Smooth muscle cell (in vitro differentiated cells): ENCODE measurements at regions not wholly inside any gene's neighbourhood (a gene's known extent, or its start where the extent isn't known, plus 50 kb on each side); places are given as distances from the start of the nearest gene placed in this dataset.

ENCODE experiments used
- DNase-seq: peaks from one replicate; lab custom pipeline; 2025; ENCODE audit not compliant: unreplicated experiment; lab: John Stamatoyannopoulos, UW
- H2AFZ ChIP-seq: fragments of 200-600 bp; sonication (generic); 2 replicates; pipeline ENCODE4 v1.6.0; 2016; ENCODE audit warnings: antibody characterized with exemption, low read depth, mild to moderate bottlenecking
- H3F3A ChIP-seq: fragments of 200-600 bp; sonication (generic); 2 replicates; pipeline ENCODE4 v1.6.0; 2017; ENCODE audit warnings: antibody characterized with exemption, low read depth
- H3K27ac ChIP-seq: fragments of 200-600 bp; sonication (generic); 2 replicates; pipeline ENCODE4 v1.5.1; 2016; ENCODE audit warnings: low read depth, mild to moderate bottlenecking
- H3K27me3 ChIP-seq: fragments of 200-600 bp; sonication (generic); 2 replicates; pipeline ENCODE4 v1.6.1; 2016; ENCODE audit warnings: low read depth, mild to moderate bottlenecking
- H3K36me3 ChIP-seq: fragments of 200-600 bp; sonication (generic); 2 replicates; pipeline ENCODE4 v1.5.1; 2016; ENCODE audit warnings: low read depth
- H3K4me1 ChIP-seq: fragments of 200-600 bp; sonication (generic); 2 replicates; pipeline ENCODE4 v1.5.1; 2016; ENCODE audit warnings: low read depth
- H3K4me2 ChIP-seq: fragments of 200-600 bp; sonication (generic); 2 replicates; pipeline ENCODE4 v1.6.0; 2016; ENCODE audit warnings: mild to moderate bottlenecking
- H3K4me3 ChIP-seq: fragments of 200-600 bp; sonication (generic); 2 replicates; pipeline ENCODE4 v1.5.1; 2016; ENCODE audit warnings: mild to moderate bottlenecking
- H3K79me2 ChIP-seq: fragments of 200-600 bp; sonication (generic); 2 replicates; pipeline ENCODE4 v1.6.0; 2016; ENCODE audit warnings: low read depth, mild to moderate bottlenecking
- H3K9ac ChIP-seq: fragments of 200-600 bp; sonication (generic); 2 replicates; pipeline ENCODE4 v1.6.0; 2016; ENCODE audit warnings: low read depth
- H3K9me3 ChIP-seq: fragments of 200-600 bp; sonication (generic); replicated peaks from 2 replicates; pipeline ENCODE4 v1.5.1; 2016; ENCODE audit warnings: low read depth
- H4K20me1 ChIP-seq: fragments of 200-600 bp; sonication (generic); 2 replicates; pipeline ENCODE4 v1.6.0; 2016; ENCODE audit warnings: low read depth
- WGBS: methylation state at CpG from one replicate; pipeline ENCODE4 v1.1.7; 2016; ENCODE audit warnings: low lambda C conversion rate; 5-methylcytosine and 5-hydroxymethylcytosine counted together
- TF ChIP-seq, protein P1 (sequence below): fragments of 200-600 bp; sonication (generic); IDR thresholded peaks from 2 replicates; pipeline ENCODE4 v1.5.1; 2017; ENCODE audit warnings: borderline replicate concordance, mild to moderate bottlenecking, antibody characterized with exemption; ENCODE audit not compliant: insufficient read depth, poor library complexity, severe bottlenecking

DNA sequence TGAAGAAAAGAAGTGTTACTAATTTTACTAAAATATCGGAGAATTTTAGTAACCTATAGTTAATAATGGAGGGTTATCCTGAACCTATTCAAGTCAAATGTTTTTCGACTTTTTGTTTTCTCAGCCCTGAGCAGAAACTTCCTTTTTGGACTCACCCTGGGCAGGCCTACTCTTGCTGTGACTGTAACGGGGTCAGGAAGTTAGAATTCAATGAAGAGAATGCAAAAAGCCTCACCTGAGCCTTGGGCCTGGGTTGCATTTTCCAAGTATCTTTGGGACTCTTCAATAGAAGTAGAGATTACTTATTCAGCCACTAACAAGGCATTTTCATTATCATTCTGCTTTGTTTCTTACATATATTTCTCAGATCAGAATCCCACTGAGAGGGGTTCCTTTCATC, 405.3 kb downstream of the TLR4 start:
- no peak overlapping the region for H3K4me3 ChIP-seq
- no peaks in the 10 kb centered on the region for H3K9me3 ChIP-seq
- TF ChIP-seq, protein P1, sequence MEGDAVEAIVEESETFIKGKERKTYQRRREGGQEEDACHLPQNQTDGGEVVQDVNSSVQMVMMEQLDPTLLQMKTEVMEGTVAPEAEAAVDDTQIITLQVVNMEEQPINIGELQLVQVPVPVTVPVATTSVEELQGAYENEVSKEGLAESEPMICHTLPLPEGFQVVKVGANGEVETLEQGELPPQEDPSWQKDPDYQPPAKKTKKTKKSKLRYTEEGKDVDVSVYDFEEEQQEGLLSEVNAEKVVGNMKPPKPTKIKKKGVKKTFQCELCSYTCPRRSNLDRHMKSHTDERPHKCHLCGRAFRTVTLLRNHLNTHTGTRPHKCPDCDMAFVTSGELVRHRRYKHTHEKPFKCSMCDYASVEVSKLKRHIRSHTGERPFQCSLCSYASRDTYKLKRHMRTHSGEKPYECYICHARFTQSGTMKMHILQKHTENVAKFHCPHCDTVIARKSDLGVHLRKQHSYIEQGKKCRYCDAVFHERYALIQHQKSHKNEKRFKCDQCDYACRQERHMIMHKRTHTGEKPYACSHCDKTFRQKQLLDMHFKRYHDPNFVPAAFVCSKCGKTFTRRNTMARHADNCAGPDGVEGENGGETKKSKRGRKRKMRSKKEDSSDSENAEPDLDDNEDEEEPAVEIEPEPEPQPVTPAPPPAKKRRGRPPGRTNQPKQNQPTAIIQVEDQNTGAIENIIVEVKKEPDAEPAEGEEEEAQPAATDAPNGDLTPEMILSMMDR: no peak
- H3K27ac ChIP-seq: no peak overlapping the region
- no peaks in the 10 kb centered on the region for H3F3A ChIP-seq
- H3K79me2 ChIP-seq: no peaks in the 10 kb centered on the region
- H4K20me1 ChIP-seq: no peaks in the 10 kb centered on the region
- no peaks in the 10 kb centered on the region for H3K27me3 ChIP-seq
- H3K4me1 ChIP-seq: no peaks in the 10 kb centered on the region
- H3K9ac ChIP-seq: no peak overlapping the region
- no peak overlapping the region for H2AFZ ChIP-seq
- no peaks in the 10 kb centered on the region for H3K36me3 ChIP-seq
- 81% methylated on average over 3 of the region's 3 CpGs for WGBS
- no peak for DNase-seq
- no peak overlapping the region for H3K4me2 ChIP-seq

DNA sequence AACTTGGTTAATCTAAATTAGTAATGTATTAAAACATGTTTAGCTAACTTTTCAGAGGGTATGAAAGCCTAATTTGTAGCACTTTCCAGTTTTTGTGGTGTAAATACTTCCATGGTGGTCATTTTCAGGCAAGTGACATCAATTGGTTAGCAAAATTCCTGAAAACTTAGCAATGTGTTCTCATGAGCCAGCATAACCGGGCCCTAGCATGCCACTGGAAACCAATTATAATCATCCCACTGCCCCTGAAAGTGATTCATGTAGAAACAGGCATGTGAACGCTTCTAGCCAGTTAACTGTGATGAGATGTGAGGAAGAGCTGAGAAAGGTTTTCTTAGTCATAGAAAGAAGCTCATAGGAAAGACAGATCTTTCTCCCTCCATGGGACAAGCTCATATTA, 417.2 kb downstream of the TLR4 start:
- Histone ChIP-seq H3K36me3 (no peaks in the 10 kb centered on the region), H3K9ac (no peak overlapping the region), H3K79me2 (no peaks in the 10 kb centered on the region), H3K9me3 (no peaks in the 10 kb centered on the region), H3K4me2 (peak overlapping the region; percentile 21), H3K27ac (peak overlapping the region; percentile 64), H3K4me1 (peaks cover 4% of the 10 kb centered on the region), H3F3A (no peaks in the 10 kb centered on the region), H4K20me1 (no peaks in the 10 kb centered on the region), H3K27me3 (no peaks in the 10 kb centered on the region), H3K4me3 (no peak overlapping the region), H2AFZ (no peak overlapping the region)
- TF ChIP-seq, protein P1: no peak
- 15% methylated on average over 2 of the region's 2 CpGs for WGBS
- no peak for DNase-seq

DNA sequence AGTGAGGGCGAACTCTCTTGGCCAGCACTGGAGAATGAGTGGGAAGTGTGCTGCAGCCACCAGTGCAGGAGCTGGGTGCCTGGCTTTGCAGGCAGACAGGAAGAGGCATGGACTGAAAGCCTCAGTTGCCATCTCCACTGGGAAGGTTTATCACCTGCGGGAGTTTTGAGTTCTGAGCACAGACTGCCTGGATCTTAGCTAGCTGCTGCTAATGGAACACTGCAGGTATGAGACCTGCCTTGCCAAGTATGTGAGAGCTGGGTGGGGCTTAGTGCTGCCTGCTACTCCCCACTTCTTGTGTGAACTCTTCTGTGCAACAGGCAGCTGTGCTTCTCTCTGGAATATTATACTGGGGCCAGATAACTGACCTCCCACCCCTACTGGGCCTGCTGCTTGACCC, 424.1 kb downstream of the TLR4 start:
- Histone ChIP-seq H3K79me2 (no peaks in the 10 kb centered on the region), H3K4me1 (no peaks in the 10 kb centered on the region), H4K20me1 (no peaks in the 10 kb centered on the region), H3K9me3 (no peaks in the 10 kb centered on the region), H3F3A (no peaks in the 10 kb centered on the region), H3K4me3 (no peak overlapping the region), H3K4me2 (no peak overlapping the region), H3K9ac (no peak overlapping the region), H2AFZ (no peak overlapping the region), H3K36me3 (no peaks in the 10 kb centered on the region), H3K27ac (no peak overlapping the region), H3K27me3 (no peaks in the 10 kb centered on the region)
- no peak for DNase-seq
- TF ChIP-seq, protein P1: no peak
- 83% methylated on average over 2 of the region's 2 CpGs for WGBS

DNA sequence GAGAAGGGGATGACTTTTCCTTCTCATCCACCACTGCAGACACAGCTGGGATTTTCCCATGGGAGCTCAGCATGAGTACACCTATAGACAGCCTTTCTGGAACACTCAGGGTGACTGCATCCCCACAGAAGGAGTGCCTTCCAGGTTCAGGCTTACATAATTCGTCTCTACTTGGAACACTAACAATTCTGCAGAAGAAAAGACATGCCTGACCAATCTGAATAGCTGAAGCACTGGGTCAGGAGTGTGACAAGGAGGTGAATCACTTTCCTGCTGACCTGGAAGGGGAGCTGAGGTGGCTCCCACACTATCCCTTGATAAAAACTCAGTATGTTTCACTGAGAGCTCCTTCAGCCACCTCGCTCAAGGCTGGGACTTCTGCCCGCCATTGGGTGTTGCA, 425.3 kb downstream of the TLR4 start:
- Histone ChIP-seq H3K36me3 (no peaks in the 10 kb centered on the region), H3K79me2 (no peaks in the 10 kb centered on the region), H4K20me1 (no peaks in the 10 kb centered on the region), H3K27me3 (no peaks in the 10 kb centered on the region), H3K4me1 (no peaks in the 10 kb centered on the region), H3K4me2 (no peak overlapping the region), H3K9ac (no peak overlapping the region), H3K27ac (no peak overlapping the region), H3K4me3 (no peak overlapping the region), H3F3A (no peaks in the 10 kb centered on the region), H2AFZ (no peak overlapping the region), H3K9me3 (no peaks in the 10 kb centered on the region)
- no peak for DNase-seq
- WGBS: 87% methylated on average over 3 of the region's 3 CpGs
- TF ChIP-seq, protein P1: no peak
